Thymus (tissue), 11 donors: ENCODE measurements at regions not wholly inside any gene's neighbourhood (a gene's known extent, or its start where the extent isn't known, plus 50 kb on each side); places are given as distances from the start of the nearest gene placed in this dataset.

Experiments
- DNase-seq, 9 donors: peaks; one replicate each; pipeline ENCODE4 v3.0.0-alpha.2; 2013; ENCODE audit warnings: low spot score in 9 of 9, low read depth in 6 of 9, missing footprints in 1 of 9
- H3K27ac ChIP-seq, 2 donors: one replicate each; pipeline ENCODE4 v1.5.1; 2013; ENCODE audit warnings: control low read depth in 1 of 2, low read depth in 1 of 2, low read length in 1 of 2, mild to moderate bottlenecking in 1 of 2, moderate library complexity in 1 of 2
- H3K27me3 ChIP-seq, 2 donors: one replicate each; pipeline ENCODE4 v1.5.1; 2013; ENCODE audit warnings: low read length in 1 of 2; ENCODE audit not compliant: control insufficient read depth in 2 of 2, insufficient read depth in 1 of 2
- H3K36me3 ChIP-seq, 2 donors: one replicate each; pipeline ENCODE4 v1.5.1; 2013; ENCODE audit warnings: low read length in 1 of 2, mild to moderate bottlenecking in 1 of 2, moderate library complexity in 1 of 2; ENCODE audit not compliant: control insufficient read depth in 2 of 2, insufficient read depth in 2 of 2
- H3K4me1 ChIP-seq, 2 donors: one replicate each; pipeline ENCODE4 v1.5.1; 2013; ENCODE audit warnings: low read length in 2 of 2; ENCODE audit not compliant: control insufficient read depth in 2 of 2, insufficient read depth in 2 of 2
- H3K4me3 ChIP-seq, 2 donors: one replicate each; pipeline ENCODE4 v1.5.1; 2013; ENCODE audit warnings: low read length in 2 of 2, control low read depth in 1 of 2, mild to moderate bottlenecking in 1 of 2
- H3K9me3 ChIP-seq, 2 donors: one replicate each; pipeline ENCODE4 v1.5.1; 2013; ENCODE audit warnings: low read length in 1 of 2, mild to moderate bottlenecking in 1 of 2; ENCODE audit not compliant: control insufficient read depth in 2 of 2, insufficient read depth in 1 of 2
- WGBS: extraction: QIAGEN DNeasy Blood & Tissue Kit; methylation state at CpG from one replicate; pipeline ENCODE4 v1.1.7; 2013; 5-methylcytosine and 5-hydroxymethylcytosine counted together
- donor health status: healthy.

DNA sequence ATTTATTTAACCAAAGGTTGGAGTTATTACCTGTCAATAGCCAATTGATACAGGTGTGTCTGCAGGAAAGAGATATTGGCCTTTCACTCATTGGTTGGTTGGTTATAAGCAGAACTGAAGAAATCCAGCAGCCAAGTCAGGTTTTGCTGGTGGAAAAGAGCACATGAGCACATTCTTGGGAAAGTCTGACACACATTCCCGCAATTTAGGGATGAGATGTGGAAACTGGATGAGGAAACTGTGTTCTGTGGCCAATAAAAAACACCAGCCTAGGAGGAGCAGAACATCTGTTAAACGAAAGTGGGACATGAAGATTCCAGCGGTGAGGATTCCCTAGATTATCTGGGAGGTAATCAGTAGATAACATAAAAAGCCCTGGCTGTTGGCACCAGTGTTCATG is 567.4 kb upstream of the CPEB2 start:
- Histone ChIP-seq H3K9me3 (no peaks in the 10 kb centered on the region), H3K27me3 (no peaks in the 10 kb centered on the region), H3K36me3 (no peaks in the 10 kb centered on the region), H3K4me1 (no peaks in the 10 kb centered on the region), H3K4me3 (no peak overlapping the region), H3K27ac (no peak overlapping the region)
- no peak for DNase-seq
- 64% methylated on average over 3 of the region's 3 CpGs for WGBS

DNA sequence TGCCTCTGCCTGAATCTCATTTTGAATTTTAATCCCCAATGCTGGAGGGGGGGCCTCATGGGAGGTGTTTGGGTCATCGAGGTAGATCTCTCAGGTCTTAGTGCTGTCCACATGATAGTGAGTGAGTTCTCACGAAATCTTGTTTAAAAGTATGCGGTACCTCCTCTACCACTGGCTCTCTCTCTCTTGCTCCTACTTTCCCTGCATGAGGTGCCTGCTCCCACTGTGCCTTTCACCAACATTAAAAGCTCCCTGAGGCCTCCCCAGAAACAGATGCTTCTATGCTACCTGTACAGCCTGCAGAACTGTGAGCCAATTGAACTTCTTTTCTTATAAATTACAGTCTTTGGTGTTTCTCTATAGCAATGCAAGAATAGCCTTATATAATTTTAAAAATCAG is 560.7 kb upstream of the CPEB2 start:
- Histone ChIP-seq H3K27me3 (no peaks in the 10 kb centered on the region), H3K4me1 (no peaks in the 10 kb centered on the region), H3K4me3 (no peak overlapping the region), H3K36me3 (no peaks in the 10 kb centered on the region), H3K9me3 (no peaks in the 10 kb centered on the region), H3K27ac (no peak overlapping the region)
- WGBS: 89% methylated on average over 3 of the region's 3 CpGs
- DNase-seq: no peak

DNA sequence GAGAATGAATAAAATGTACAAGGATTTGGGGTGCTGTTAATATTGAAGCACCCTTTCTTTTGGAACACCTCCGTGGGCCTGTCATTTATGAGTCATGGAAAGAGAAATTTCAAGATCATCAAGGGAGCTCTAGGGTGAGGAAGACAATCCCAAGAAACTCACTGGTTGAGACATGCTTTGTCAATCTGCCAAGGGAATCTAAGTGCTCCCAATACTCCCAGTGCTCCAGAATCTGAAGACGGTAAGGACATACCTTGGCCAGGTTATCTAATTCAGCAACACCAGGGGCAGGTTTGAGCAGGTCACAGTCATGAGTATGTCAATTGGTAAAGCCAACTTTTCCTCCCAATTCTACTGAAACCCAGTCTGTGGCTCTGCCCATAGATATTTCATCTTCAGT is 556.4 kb upstream of the CPEB2 start:
- H3K36me3 ChIP-seq: no peaks in the 10 kb centered on the region
- no peak for DNase-seq
- no peaks in the 10 kb centered on the region for H3K9me3 ChIP-seq
- no peak overlapping the region for H3K27ac ChIP-seq
- no peaks in the 10 kb centered on the region for H3K27me3 ChIP-seq
- no peaks in the 10 kb centered on the region for H3K4me1 ChIP-seq
- 95% methylated on average over 2 of the region's 2 CpGs for WGBS
- H3K4me3 ChIP-seq: no peak overlapping the region

DNA sequence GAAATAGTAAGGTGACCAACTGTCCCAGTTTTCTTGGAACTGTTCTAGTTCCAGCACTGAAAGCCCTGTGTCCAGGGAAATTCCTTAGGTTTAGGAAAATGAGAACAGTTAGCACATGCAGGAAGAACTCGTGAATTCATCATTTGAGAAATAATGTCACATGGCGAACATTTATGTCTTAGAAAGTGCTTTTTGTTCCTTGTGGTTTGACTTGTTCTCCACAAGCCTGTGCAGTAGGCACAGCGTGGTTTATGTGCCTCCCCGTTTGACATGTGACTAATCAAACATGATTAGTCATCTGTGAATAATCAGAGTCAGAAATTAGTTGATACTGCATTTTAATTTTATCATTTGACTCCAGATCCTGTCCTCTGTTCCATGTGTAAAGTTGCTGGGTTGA is 556.0 kb upstream of the CPEB2 start:
- Histone ChIP-seq H3K4me1 (no peaks in the 10 kb centered on the region), H3K9me3 (no peaks in the 10 kb centered on the region), H3K36me3 (no peaks in the 10 kb centered on the region), H3K27ac (no peak overlapping the region), H3K27me3 (no peaks in the 10 kb centered on the region), H3K4me3 (no peak overlapping the region)
- no peak for DNase-seq
- 36% methylated on average over 4 of the region's 4 CpGs for WGBS

DNA sequence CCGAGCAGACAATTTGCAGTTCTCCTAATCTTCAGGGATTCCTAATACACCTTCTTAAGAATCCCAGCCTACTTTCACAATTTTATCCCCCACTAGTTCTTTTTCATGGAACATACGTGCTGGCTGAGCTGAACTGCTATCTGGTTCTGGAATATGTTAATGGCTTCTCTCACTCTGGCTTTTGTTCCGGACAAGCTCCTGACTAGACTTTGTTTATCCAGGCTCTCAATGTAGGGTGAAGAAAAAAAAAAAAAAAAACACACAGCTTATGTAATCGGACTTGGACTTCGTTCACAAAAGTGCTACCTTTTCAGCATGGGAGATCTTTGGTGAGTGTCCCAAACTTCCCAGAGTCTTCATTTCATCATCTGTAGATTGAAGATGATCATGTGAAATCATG is 555.4 kb upstream of the CPEB2 start:
- H3K4me1 ChIP-seq: no peaks in the 10 kb centered on the region
- no peak for DNase-seq
- 85% methylated on average over 5 of the region's 5 CpGs for WGBS
- H3K9me3 ChIP-seq: no peaks in the 10 kb centered on the region
- H3K27me3 ChIP-seq: no peaks in the 10 kb centered on the region
- no peak overlapping the region for H3K27ac ChIP-seq
- no peaks in the 10 kb centered on the region for H3K36me3 ChIP-seq
- no peak overlapping the region for H3K4me3 ChIP-seq

DNA sequence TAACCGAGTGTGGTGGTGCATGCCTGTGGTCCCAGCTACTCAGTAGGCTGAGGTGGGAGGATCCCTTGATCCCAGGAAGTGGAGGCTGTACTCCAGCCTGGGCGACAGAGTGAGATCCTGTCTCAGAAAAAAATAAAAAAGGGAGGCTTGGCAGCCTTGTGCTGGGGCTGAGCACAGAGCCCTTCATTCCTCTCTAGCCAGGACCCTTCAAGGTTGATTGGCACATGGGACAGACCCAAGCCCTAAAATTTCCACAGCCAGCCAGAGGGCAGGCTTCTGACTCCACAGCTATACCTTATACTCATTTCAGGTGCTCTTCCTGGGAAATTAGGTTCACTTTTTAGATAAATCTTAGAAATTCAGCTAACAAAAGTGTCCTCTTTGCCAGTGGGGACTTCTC is 553.0 kb upstream of the CPEB2 start:
- Histone ChIP-seq H3K27ac (no peak overlapping the region), H3K9me3 (no peaks in the 10 kb centered on the region), H3K4me1 (no peaks in the 10 kb centered on the region), H3K36me3 (no peaks in the 10 kb centered on the region), H3K27me3 (no peaks in the 10 kb centered on the region), H3K4me3 (no peak overlapping the region)
- WGBS: 93% methylated on average over 2 of the region's 2 CpGs
- no peak for DNase-seq

DNA sequence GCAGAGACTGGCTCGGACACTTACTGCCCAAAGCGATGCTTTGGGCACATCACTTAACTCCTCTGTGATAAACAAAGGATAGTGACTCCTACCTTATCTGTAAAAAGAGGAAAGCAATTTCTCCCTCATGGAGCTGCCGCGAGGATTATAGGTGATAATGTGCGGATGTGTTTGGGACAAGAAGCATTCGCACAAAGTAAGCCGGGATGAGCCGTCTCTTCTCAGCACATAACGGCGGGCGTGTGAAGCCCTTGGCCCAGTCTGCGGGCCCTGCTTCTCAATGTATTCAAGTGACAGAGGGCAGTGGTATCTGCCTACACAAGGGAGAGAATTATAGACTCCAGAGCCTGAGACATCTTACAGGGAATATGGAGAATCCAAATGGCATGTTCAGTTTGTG is 550.3 kb upstream of the CPEB2 start:
- H3K36me3 ChIP-seq: no peaks in the 10 kb centered on the region
- WGBS: 97% methylated on average over 12 of the region's 12 CpGs
- no peak for DNase-seq

DNA sequence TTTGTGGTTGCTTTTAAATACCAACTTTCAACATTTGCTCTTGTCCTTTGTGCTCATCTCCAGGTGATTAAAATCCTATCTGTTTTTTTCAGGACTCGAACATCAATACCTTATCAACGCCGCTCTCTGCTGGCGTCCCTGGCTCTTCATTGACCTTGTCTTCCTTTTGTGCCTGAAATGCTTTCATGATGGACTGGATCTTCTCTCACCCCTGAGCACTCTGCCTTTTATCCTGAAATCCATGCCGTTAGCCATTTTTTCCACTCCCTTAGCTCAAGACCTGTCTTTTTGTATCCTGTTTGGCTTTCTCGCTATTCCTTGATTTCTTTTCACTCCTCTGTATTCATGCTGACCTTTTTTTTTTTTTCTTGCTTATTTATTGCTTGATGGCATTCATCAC is 549.5 kb upstream of the CPEB2 start:
- Histone ChIP-seq H3K36me3 (no peaks in the 10 kb centered on the region), H3K9me3 (no peaks in the 10 kb centered on the region), H3K27me3 (no peaks in the 10 kb centered on the region), H3K4me3 (no peak overlapping the region), H3K4me1 (no peaks in the 10 kb centered on the region), H3K27ac (no peak overlapping the region)
- WGBS: 93% methylated on average over 6 of the region's 6 CpGs
- no peak for DNase-seq

More for the DNA sequence above, 550.3 kb upstream of the CPEB2 start:
- Histone ChIP-seq H3K4me3 (no peak overlapping the region), H3K27me3 (no peaks in the 10 kb centered on the region), H3K4me1 (no peaks in the 10 kb centered on the region), H3K9me3 (no peaks in the 10 kb centered on the region), H3K27ac (no peak overlapping the region)

DNA sequence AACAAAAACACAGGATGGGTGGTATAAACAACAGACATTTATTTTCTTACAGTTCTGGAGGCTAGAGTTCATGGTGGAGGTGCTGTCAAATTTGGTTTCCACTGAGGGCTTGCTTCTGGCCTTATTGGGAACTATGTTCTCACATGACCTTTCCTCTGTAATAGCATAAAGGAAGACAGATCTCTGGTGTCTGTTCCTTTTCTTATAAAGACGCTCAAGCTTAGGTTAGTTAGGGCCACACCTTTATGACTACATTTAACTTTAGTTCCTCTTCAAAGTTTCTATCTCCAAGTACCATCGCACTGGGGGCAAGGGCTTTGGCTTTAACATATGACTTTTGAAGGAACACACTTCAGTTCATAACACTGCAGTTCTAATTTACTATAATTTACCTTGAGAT is 543.8 kb upstream of the CPEB2 start:
- DNase-seq: no peak
- 98% methylated on average over 2 of the region's 2 CpGs for whole genome bisulfite sequencing
- no peak overlapping the region for H3K4me3 ChIP-seq
- H3K27me3 ChIP-seq: no peaks in the 10 kb centered on the region
- no peaks in the 10 kb centered on the region for H3K36me3 ChIP-seq
- H3K27ac ChIP-seq: no peak overlapping the region
- no peaks in the 10 kb centered on the region for H3K9me3 ChIP-seq
- no peaks in the 10 kb centered on the region for H3K4me1 ChIP-seq

DNA sequence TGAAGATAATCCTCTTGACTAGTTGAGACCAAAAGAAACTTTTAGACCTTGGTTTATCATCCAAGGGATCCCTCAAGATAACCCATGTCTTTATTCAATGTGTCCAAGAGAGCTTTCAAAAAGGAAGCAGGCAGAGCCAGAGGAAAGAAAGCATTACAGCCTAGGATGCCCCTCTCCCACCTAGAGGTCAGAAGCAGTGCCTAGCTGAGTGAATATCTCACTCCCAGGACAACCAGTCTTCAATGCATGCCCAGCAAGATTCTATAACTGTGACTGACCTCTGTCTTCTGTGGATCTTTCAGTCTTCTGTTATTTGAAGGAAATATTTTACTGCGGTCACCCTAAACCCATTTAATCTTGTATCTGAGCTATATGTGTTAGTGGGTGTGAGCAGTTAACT is 537.2 kb upstream of the CPEB2 start:
- H3K4me3 ChIP-seq: no peak overlapping the region
- H3K27ac ChIP-seq: no peak overlapping the region
- DNase-seq: no peak
- no peaks in the 10 kb centered on the region for H3K27me3 ChIP-seq
- H3K4me1 ChIP-seq: no peaks in the 10 kb centered on the region
- no peaks in the 10 kb centered on the region for H3K9me3 ChIP-seq
- WGBS: 97% methylated on average over 1 of the region's 1 CpG
- H3K36me3 ChIP-seq: no peaks in the 10 kb centered on the region
